Left renal pelvis (tissue), 4 donors: ENCODE measurements at regions not wholly inside any gene's neighbourhood (a gene's known extent, or its start where the extent isn't known, plus 50 kb on each side); places are given as distances from the start of the nearest gene placed in this dataset.
"Not testable (repeated sequence)": the region's sequence is repeated elsewhere in the genome, so short reads cannot be mapped to it uniquely, and the experiment has no call there.

Experiments
- DNase-seq, 4 donors: peaks; one replicate each; pipeline ENCODE4 v3.0.0-alpha.2; 2013; ENCODE audit warnings: low read depth in 4 of 4, low spot score in 3 of 4

DNA sequence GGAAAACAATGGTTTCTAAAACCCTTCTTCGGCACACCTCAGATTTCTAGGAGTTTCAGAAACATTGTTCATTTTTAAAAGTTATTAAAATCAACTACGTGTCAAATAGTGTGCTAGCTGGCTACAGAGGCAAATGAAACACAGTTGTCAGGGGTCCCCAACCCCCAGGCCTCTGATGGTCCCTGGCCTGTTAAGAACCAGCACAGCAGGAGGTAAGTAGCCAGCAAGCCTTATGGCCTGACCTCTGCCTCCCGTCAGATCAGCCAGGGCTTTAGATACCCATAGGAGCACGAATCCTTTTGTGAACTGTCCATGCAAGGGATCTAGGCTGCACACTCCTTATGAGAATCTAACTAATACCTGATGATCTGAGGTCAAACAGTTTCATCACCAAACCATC is 648.2 kb downstream of the FAM181B start:
- DNase-seq, result no peak

DNA sequence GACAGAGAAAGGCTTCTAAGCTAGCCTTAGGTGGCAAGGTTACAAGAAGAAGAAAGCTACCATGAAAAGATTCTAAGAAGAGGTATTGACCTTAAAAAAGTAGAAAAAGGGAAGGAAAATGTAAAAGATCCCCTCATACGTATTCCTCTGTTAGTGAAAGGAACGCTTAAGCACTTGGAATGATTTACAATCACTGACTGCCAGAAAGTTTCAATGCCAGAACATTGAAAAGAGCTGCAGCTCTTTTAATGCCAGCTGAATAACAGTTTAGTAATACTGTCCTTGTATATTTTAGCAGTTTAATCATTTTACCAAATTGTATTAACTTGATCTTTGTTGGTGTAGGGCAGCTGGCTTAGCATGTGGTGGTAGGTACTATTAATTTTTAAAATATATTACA is 650.7 kb downstream of the FAM181B start:
- peak in 1 of 4 donors; percentile 17 for DNase-seq

DNA sequence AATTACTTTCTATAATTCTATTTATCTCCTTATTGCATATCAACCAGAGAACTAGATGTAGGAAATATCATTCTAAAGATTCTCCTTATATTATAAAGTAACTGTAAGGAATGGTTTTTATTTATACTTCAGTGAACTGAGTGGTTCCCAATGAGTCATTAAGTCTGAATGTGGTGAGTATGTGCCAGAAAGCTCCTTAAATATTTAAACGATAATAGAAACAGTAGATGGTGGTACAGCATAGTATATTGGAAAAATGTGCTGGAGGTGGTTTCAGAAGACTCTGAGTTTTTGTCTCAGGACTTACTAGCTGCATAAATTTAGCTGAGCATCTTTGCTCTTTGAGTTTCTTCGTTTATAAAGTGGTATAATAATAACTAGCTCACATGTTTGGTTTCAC is 653.5 kb downstream of the FAM181B start:
- DNase-seq, result no peak

DNA sequence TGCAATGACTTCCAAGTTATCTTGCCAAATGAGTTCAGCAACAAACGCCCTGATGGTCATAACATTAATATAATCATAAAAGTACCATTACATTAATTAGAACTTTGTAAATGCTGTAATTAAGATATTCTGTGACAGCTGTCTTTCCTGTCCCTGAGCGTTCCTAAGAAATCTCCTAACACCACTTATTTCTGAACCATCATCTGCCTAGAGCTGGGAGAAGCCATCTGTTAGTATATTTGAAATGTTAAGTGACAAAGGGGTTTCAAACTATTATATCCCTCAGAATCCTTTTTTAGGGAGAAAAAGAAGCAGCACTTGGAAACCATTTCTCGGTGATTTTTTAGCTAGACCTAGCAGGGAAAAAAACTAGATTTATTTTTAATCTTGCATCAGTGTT is 657.5 kb downstream of the FAM181B start:
- no peak for DNase-seq

DNA sequence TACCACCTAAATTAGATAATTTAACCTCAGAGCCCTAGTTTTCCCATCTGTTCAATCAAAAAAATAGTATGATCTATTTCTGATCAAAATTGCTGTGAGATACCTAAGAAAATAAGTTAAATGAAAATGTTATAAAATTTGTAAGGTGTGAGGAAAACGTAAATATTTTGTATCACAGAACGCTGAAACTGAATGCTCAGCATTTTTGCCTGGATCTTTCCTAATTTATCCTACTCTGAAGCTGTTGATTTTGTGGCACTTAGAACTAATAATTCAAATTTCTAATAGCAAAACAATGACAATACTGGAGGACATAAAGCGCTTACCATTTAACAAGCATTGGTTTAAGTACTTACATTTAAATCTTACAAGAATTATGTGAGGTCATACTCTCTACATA is 674.2 kb downstream of the FAM181B start:
- DNase-seq, result no peak

DNA sequence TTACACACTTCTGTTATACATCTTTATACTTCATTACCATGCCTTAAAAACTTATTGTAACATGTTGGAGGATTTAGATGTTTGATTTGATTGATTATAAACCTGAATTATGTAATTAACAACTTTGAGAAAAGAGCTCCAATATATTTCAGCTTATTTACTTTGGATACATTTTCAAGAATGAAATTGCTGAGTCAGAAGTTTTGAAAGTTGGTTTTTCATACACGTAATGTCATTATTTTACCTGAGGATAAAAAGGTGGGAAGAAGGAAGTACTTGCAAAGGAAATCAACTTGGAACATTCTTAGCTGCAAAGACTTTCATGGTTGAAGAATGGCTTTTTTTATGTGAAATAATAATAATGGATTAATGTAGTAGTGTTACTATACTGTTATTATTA is 677.2 kb downstream of the FAM181B start:
- no peak for DNase-seq

DNA sequence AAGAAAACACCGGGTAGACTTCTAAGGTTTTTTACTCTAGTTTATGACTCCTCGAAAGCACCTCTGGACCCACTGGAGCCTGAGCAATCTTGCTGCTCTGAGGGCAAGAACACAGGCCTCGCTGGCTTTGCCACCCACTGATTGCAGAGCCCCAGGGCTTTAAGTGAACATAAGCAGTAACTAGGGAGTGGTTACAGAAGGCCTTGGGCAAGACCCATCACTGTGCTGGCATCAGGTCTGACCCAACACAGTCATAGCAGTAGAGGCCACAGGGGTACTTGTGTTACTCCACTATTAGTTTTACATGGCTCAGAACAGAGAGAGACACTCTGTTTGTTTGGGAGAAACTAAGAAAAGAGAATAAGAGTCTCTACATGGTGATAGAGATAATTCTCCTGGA is 684.5 kb downstream of the FAM181B start:
- no peak for DNase-seq

DNA sequence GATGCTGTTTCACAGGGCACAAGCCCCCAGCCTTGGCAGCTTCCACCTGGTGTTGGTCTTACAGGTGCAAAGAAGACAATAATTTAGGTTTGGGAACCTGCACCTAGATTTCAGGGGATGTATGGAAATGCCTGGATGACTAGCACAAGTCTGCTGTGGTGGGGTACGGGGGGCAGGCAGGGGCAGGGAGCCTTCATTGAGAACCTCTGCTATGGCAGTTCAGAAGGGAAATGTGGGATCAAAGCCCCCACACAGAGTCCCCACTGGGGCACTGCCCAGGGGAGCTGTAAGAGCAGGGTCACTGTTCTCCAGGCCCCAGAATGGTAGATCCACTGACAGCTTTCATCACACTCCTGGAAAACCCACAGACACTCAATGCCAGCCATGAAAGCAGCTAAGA is 686.5 kb downstream of the FAM181B start:
- DNase-seq, result no peak

DNA sequence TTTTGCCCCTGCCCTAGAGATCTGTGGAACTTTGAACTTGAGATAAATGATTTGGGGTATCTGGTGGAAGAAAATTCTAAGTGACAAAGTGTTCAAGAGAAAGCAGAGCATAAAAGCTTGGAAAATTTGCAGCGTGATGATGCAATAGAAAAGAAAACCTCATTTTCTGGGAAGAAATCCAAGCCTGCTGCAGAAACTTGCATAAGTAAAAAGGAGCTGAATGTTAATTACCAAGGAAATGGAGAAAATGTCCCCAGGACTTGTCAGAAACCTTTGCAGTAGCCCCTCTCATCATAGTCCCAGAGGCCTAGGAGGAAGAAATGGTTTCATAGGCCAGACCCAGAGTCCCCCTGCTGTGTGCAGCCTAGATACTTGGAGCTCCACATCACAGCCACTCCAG is 686.9 kb downstream of the FAM181B start:
- no peak for DNase-seq

DNA sequence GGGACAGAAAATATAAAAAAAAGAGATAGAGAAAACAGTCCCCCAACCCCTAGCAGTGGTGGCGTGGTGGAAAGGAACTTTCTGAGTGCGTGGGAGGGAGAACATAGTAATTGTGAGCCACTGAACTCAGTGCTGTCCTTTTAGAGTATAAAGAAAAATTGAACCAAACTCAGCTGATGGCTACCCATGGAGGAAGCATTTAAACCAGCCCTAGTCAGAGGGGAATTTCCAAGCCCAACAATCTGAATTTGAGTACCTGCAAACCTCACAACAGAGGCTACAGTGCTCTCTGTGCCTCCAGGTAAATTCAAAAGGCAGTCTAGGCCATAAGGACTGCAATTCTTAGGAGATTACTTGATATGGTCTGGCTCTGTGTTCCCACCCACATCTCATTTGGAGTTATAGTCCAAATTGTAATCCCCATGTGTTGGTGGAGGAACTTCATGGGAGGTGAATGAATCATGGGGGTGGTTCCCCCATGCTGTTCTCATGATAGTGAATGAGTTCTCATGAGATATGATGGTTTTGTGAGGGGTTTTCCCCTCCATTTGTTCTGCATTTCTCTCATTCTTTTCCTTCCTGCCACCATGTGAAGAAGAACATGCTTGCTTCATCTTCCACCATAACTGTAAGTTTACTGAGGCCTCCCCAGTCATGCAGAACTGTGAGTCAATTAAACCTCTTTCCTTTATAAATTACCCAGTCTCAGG is 687.8 kb downstream of the FAM181B start:
- DNase-seq, result no peak

DNA sequence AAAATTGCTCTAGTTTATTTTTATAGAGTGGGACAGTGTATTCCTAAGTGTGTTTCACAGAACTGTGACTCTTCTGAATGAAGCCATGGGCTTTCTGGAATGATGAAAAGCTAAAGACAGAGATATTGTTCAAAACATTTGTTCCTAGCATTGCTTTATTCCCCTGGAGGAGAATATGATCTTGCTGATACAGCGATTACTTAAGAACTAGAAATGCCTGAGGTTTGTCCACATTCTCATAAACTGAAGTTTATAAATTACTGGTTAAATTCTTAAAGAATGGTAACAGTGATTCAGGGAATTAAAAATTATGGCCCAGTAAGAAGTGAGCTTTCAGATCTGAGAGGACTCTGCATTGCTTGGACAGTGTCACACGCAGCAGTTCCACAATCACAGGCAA is 690.3 kb downstream of the FAM181B start:
- DNase-seq, result no peak

DNA sequence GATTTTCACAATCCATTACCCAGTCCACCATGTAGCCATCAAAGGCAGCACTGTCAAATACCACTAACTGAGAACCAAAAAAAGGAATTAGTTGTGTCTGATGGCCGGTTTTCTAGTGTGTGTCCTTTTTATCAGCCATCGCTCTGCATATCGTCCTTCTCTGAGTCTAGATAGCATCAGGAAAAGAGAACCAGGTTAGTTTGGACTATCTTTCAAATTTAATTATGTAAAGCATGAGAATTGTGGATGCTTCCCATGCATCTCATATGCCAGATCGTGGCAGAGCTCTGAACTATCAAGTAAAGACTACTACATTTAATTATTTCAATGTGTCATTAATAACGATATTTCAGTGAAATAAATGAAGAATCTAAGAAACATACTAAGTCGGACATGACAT is 691.9 kb downstream of the FAM181B start:
- DNase-seq, result no peak

DNA sequence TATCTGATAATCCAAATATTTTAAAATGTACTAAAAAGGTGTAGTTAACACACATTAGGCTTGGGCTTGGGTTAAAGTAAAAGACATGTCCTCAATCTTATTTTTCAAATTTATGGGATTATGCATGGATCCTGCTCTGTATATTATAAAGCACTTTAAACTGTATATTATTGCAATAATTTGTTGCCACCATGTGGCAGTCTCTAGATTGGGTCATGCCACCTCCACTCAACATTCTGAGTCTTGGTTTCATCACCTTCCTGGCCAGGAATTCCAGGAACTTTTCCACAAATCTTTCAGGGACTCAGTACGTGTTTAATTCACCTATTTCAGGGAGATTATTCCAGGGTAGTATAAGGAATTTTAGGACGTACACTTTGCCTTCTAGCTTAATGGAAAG is 695.5 kb downstream of the FAM181B start:
- no peak for DNase-seq

DNA sequence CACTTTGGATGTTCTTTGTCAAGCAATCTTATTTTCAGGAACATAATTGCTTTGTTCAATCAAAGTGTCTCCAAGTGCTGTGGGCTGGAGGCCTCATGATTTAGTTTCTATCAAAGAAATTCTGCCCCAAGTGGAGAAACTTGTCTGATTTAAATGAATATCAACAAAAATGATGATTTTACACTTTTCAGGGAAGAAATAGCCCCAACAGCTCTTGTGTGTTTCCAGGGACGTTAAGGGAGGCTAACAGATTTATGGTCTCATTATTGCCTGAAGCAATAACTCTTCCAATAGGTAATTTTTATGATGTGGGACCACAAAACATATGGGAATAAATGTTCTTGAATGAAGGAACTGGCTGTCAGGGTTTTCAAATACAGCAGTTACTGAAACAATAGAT is 699.1 kb downstream of the FAM181B start:
- no peak for DNase-seq

DNA sequence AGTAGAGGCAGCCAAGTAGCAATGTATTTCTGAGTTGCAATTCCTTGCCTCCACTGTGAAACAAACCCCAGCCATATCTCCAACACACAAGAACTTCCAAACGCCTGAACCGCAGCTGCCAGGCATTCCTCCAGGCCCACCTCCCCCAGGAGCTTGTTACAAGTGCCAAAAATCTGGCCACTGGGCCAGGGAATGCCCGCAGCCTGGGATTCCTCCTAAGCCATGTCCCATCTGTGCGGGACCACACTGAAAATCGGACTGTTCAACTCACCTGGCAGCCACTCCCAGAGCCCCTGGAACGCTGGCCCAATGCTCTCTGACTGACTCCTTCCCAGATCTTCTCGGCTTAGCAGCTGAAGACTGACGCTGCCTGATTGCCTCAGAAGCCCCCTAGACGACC is 706.3 kb downstream of the FAM181B start:
- not testable (repeated sequence) for DNase-seq

DNA sequence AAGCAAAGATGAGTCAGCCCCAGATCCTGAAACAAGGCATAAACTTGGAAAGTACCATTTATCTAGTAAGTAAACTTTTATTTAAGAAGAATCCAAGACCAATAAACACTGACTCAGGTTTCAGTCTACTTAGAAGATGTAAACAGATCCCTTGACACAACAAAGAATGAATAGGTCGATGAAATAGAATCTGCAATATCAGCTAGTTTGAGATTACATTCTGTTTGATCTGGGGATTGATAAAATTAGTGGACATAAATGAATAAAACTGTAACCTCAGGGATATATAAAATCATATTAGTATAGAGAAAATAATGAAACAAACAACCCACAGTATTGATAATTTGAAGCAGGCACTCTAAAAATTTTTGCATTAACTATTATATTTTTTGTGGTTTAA is 708.9 kb downstream of the FAM181B start:
- no peak for DNase-seq

DNA sequence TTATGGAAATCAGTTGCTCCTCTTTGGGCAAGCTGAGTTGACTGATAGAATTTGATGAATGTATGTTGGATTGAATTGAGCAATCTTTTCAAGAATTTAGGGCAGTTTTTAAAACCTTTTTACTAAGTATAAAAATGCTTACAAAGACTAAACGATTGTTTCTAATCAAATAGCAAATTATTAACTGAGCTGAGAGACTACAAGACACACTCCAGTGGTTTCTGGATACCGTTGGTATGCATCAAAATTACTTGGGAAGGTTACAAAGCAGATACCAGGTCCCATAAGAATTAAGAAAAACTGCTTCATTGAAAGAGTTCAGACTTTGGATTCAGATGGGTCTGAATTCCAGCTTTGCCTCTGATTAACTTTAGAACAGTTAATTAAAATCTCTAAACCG is 721.4 kb downstream of the FAM181B start:
- no peak for DNase-seq

DNA sequence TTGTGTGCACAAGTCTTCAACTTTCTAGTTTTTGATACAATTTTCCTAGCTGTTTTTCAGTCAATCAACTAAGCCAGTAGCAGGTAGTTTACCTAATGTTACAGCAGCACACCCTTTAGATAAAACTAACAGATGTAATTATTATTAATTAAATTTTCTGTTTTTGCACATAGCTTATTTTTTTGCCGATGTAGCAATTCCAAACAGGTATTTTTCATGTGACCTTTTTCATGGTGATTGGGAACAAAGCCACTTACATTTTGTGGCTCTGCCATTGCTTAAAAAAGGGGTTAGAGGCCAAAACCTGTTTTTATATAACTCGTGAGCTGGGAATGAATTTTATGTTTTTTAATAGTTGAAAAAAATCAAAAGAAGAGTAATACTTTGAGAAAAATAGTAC is 724.5 kb downstream of the FAM181B start:
- DNase-seq, result no peak

DNA sequence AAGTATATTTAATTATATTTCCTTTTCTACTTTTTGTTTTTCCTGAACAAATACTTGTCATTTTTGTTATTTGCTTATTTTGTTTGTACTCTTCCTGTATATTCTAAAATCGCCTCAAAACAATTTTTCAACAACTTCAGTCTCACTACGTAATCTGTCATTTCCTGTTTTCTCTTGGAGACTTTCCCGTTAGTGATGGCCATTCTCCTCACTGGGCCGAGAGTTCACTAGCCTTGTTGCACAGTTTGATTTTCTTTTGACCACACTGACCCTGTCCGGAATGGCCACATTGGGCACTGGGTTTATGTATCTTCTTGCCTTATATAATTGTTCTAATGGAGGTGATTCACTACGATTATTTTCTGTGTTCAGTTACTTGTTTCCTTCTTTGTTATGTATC is 726.1 kb downstream of the FAM181B start:
- no peak for DNase-seq

DNA sequence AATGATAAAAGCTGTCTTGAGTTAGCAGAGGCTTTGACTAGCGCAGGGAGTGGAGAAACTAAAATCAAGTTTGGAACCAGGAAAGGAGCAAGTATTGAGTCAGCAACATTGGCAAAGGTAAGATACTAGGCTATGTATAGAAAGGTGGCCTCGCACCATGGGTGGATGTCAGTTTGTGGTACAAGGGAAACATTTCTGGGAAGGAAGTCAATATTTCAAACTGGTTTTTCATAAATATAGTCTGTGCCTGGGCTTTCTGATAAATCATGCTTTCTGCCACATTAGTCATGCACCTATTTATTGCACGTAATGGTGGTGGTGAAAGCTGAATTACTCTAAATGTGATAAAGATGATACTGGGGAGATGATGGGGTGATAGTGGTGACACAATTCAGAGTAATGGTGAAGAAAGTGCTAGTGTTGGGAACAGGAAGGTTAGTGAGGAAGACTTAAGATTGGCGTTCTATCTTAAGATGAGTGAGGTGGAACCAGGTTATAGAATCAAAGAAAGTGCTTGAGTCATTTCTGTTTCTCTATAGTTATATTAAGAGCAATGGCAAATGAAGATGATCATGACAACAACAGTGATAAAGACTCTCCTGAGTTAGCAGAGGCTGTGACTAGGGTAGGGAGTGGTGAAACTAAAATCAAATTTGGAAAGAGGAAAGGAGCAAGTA is 729.0 kb downstream of the FAM181B start:
- no peak for DNase-seq

DNA sequence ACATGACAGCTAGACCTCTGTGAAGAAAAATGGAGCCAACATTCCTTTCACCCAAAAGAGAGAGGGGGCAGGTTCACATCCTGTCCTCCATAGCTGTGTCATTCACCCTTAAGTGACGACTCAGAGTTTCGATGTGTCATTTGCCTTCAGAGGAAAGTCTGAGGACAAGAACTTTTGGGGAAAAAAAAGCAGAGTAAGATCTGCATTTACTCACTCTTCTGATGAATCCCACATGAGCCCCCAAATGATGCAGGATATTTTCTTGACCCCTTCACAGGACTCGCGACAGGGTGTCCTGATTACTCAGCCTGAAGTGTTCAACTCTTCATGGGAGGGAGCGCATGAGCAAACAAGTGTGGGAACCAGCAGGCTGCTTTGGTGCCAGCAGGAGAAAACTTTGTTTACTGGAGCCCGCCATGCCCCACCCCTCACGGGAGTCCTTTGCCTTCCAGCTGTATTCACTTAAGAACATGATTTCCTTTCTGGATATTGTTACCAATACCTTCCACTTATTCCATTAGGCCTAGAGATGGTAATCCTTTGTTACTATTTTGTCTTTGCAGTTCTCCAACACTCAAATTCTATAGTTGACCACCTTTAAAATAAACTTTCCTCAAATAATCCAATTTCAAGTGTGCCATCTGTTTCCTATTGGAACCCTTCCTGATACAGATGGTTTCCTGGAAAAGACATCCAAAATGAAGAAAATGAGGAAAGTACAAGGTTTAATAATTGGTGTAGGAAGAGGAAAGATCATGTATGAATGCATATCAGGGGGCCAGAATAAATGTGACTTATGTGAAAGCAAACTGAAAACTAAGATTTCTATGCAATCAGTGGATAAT is 729.8 kb downstream of the FAM181B start:
- no peak for DNase-seq

DNA sequence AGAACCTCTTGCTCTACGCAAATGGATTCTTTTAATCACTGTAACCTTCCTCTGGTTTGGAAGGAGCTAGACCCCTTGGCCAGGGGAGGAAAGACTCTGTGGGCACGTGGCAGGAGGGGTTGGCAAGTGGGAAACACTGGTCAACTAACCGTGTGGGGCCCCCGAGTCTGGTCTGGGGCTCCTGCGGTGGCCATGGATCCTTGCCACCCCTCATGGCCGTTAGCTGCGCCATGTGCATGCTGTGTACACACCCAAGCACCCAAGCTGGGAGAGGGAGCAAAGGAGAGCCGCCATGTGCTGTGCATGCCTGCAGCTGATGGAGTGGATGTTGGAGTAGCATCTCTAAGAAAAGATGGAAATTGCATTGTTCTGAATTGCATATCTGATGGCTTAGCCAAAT is 730.6 kb downstream of the FAM181B start:
- no peak for DNase-seq
